PFSK-1 (cell line): ENCODE measurements at regions not wholly inside any gene's neighbourhood (a gene's known extent, or its start where the extent isn't known, plus 50 kb on each side); places are given as distances from the start of the nearest gene placed in this dataset.

Source experiments
- FOXP2 ChIP-seq: optimal IDR thresholded peaks from 2 replicates; pipeline ENCODE3; 2011; ENCODE audit warnings: borderline replicate concordance, control low read depth, inconsistent platforms; ENCODE audit not compliant: insufficient read depth; ENCODE audit errors: extremely low read length, extremely low read depth
- POLR2AphosphoS5 ChIP-seq: IDR thresholded peaks from 2 replicates; pipeline ENCODE4 v1.6.1; 2012; ENCODE audit warnings: low read depth, mild to moderate bottlenecking, control low read depth, low read length, moderate library complexity
- SIN3A ChIP-seq: IDR thresholded peaks from 2 replicates; pipeline ENCODE4 v1.6.1; 2012; ENCODE audit warnings: mild to moderate bottlenecking, low read length, moderate library complexity, borderline replicate concordance; ENCODE audit not compliant: insufficient read depth
- TAF1 ChIP-seq: IDR thresholded peaks from 2 replicates; pipeline ENCODE4 v1.6.1; 2012; ENCODE audit warnings: low read length, control low read depth, borderline replicate concordance; ENCODE audit not compliant: insufficient read depth
- TF ChIP-seq, protein P1 (sequence below), 2 experiments: IDR thresholded peaks; 2 replicates each; pipeline versions ENCODE4 v1.6.1 to v1.8.0; 2011 to 2012; ENCODE audit warnings: low read depth in 2 of 2, low read length in 2 of 2, control low read depth in 1 of 2, inconsistent platforms in 1 of 2, mild to moderate bottlenecking in 1 of 2, moderate library complexity in 1 of 2; ENCODE audit not compliant: insufficient read depth in 1 of 2

DNA sequence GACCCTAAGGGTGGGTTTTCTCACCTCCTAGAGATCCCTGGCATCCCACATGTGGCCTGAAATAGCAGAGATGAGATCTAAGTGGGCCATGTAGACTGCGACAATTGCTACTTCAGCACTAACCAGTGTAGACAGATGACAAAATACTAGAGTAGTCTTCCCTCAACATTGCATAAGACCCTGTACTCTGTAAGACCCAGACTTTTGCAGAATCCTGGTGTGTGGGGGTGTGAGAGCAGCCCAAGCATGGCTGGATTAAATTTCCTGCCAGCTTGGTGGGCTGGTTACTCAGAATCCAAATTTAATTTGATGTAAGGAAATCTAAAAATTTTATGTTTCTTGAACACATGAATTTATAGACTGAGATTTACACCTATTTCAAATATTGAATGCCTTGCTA lies 88.3 kb downstream of the ZNF365 start:
- TF ChIP-seq POLR2AphosphoS5 (no peak), TAF1 (no peak), SIN3A (no peak), FOXP2 (no peak)
- TF ChIP-seq, protein P1, sequence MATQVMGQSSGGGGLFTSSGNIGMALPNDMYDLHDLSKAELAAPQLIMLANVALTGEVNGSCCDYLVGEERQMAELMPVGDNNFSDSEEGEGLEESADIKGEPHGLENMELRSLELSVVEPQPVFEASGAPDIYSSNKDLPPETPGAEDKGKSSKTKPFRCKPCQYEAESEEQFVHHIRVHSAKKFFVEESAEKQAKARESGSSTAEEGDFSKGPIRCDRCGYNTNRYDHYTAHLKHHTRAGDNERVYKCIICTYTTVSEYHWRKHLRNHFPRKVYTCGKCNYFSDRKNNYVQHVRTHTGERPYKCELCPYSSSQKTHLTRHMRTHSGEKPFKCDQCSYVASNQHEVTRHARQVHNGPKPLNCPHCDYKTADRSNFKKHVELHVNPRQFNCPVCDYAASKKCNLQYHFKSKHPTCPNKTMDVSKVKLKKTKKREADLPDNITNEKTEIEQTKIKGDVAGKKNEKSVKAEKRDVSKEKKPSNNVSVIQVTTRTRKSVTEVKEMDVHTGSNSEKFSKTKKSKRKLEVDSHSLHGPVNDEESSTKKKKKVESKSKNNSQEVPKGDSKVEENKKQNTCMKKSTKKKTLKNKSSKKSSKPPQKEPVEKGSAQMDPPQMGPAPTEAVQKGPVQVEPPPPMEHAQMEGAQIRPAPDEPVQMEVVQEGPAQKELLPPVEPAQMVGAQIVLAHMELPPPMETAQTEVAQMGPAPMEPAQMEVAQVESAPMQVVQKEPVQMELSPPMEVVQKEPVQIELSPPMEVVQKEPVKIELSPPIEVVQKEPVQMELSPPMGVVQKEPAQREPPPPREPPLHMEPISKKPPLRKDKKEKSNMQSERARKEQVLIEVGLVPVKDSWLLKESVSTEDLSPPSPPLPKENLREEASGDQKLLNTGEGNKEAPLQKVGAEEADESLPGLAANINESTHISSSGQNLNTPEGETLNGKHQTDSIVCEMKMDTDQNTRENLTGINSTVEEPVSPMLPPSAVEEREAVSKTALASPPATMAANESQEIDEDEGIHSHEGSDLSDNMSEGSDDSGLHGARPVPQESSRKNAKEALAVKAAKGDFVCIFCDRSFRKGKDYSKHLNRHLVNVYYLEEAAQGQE (IDR thresholded peaks at IDR 0.05; ENCODE audit: insufficient read depth in 1 of 2, low read depth in 2 of 2, low read length in 2 of 2): no peak

DNA sequence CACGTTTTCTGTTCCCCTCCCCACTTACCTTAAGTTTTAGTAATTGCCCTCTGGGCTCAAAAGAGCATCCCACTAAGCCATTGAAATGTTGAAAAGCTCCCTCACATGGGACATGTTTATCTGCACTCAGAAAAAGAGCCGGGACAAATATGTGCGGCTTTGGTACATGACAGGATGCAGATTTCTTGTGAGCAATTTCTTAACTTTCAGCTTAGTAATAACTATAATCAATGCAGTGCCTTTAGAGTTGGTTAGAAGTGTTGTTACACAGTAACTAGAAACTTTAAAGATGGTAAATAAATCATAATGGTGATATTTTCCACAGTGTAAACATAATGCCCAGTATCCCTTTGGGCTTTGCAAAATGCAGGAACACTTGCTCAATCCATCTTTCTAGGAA lies 89.2 kb downstream of the ZNF365 start:
- no peak for TF ChIP-seq SIN3A
- TF ChIP-seq, protein P1 (IDR thresholded peaks at IDR 0.05; ENCODE audit: insufficient read depth in 1 of 2, low read depth in 2 of 2, low read length in 2 of 2): no peak
- no peak for TF ChIP-seq TAF1

DNA sequence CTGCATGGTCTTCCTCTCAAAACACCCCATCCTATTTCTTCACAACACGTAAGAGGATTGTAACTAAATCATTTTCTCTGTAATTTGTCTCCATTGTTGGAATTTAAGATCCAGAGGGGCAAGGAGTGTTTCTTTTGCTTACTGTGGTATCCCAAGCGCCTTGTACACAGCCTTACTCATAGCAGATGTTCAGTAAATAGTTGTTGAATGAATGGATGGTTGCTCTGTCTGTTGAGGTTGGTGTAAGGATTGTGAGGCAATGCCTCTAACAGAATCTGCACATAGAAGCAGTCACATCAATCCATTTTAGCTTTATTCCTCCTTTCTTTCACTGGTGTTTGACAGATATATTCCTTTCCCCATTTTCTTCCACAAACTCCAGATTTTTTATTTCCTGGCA lies 90.1 kb downstream of the ZNF365 start:
- TF ChIP-seq POLR2AphosphoS5 (no peak), SIN3A (no peak), TAF1 (no peak), FOXP2 (no peak)
- TF ChIP-seq, protein P1 (IDR thresholded peaks at IDR 0.05; ENCODE audit: insufficient read depth in 1 of 2, low read depth in 2 of 2, low read length in 2 of 2): no peak

DNA sequence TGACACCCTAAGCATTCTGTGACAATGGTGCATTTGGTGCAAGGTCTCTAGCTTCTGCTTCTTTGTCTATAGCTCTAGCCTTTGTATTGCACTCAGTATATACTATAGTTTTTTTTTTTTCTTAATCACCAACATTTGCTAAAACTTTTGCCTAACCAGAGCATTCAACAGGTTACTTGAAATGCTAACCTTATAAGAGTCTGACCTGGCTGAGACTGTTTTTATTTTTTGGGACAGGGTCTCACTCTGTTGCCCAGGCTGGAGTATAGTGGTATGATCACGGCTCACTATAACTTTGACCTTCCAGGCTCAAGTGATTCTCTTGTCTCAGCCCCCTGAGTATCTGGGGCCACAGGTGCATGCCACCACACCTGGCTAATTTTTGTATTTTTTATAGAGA lies 92.4 kb downstream of the ZNF365 start:
- TF ChIP-seq TAF1 (no peak), FOXP2 (no peak), POLR2AphosphoS5 (no peak), SIN3A (no peak)
- TF ChIP-seq, protein P1 (IDR thresholded peaks at IDR 0.05; ENCODE audit: insufficient read depth in 1 of 2, low read depth in 2 of 2, low read length in 2 of 2): no peak

DNA sequence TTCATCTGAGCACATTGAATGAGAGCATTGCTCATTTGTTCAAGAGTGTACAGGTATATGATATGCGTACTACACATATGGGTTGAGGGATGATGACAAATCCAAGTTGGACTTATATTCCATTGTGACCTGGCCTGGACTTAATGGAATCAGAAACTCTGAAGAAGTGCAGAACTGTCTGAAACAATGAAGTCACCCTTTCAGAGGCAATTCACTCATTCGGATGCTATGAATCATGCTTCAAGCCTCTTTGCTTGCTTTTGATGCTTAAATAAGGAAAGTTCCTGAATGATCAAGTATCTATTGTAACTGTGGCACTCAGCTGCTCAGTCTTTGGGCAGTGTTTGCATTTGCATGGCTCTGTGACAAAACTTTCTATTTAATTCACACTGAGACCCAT lies 93.4 kb downstream of the ZNF365 start:
- TF ChIP-seq, protein P1 (IDR thresholded peaks at IDR 0.05; ENCODE audit: insufficient read depth in 1 of 2, low read depth in 2 of 2, low read length in 2 of 2): no peak
- TF ChIP-seq POLR2AphosphoS5 (no peak), TAF1 (no peak), SIN3A (no peak), FOXP2 (no peak)
